Transverse colon (tissue), 4 donors: ENCODE measurements at regions not wholly inside any gene's neighbourhood (a gene's known extent, or its start where the extent isn't known, plus 50 kb on each side); places are given as distances from the start of the nearest gene placed in this dataset.
A peak's percentile ranks its signal among the peaks of the same experiment; 100 is the strongest.

Source experiments
- DNase-seq: peaks from one replicate; pipeline ENCODE4 v3.0.0-alpha.2; 2019
- H3K27ac ChIP-seq, 4 donors: fragments of 200-600 bp; sonication (generic); 2 replicates each; pipeline ENCODE4 v1.5.1; 2016 to 2018; ENCODE audit warnings: inconsistent platforms in 4 of 4
- H3K27me3 ChIP-seq: fragments of 200-600 bp; sonication (generic); 2 replicates; pipeline ENCODE4 v1.5.1; 2017; ENCODE audit warnings: inconsistent platforms
- H3K36me3 ChIP-seq, 4 donors: fragments of 200-600 bp; sonication (generic); 2 replicates each; pipeline ENCODE4 v1.5.1; 2017 to 2019; ENCODE audit warnings: inconsistent platforms in 4 of 4
- H3K4me1 ChIP-seq, 4 donors: fragments of 200-600 bp; sonication (generic); 2 replicates each; pipeline ENCODE4 v1.5.1; 2017 to 2020; ENCODE audit warnings: inconsistent platforms in 4 of 4
- H3K4me3 ChIP-seq, 4 donors: fragments of 200-600 bp; sonication (generic); 1 replicate in 1 of 4; 2 replicates in 3 of 4; pipeline versions ENCODE4 v1.5.1 to v1.6.1; 2017 to 2019; ENCODE audit warnings: inconsistent platforms in 4 of 4
- H3K9me3 ChIP-seq, 2 donors: fragments of 200-600 bp; sonication (generic); 2 replicates each; pipeline ENCODE4 v1.5.1; 2017 to 2019; ENCODE audit warnings: inconsistent platforms in 2 of 2
- CTCF ChIP-seq, 5 experiments: fragments of 200-600 bp in 3 of 5; fragments of 450-650 bp in 2 of 5; sonication (generic) in 3 of 5; IDR thresholded peaks; 1 replicate in 2 of 5; 2 replicates in 3 of 5; pipeline ENCODE4 v1.5.1; 2016 to 2017; ENCODE audit warnings: antibody characterized with exemption in 5 of 5, inconsistent platforms in 3 of 5, mild to moderate bottlenecking in 2 of 5, moderate library complexity in 1 of 5
- EP300 ChIP-seq: sonication (generic); formaldehyde crosslinking; IDR thresholded peaks from one replicate; pipeline ENCODE4 v1.6.1; 2017; ENCODE audit warnings: antibody characterized with exemption, low read depth
- POLR2A ChIP-seq: fragments of 450-650 bp; IDR thresholded peaks from one replicate; pipeline ENCODE4 v1.6.1; 2016; ENCODE audit warnings: antibody characterized with exemption, mild to moderate bottlenecking, moderate library complexity
- POLR2AphosphoS5 ChIP-seq, 3 donors: sonication (generic); formaldehyde crosslinking; IDR thresholded peaks; one replicate each; pipeline ENCODE4 v1.6.1; 2016; ENCODE audit warnings: antibody characterized with exemption in 3 of 3
- WGBS, 2 donors: methylation state at CpG; one replicate each; pipeline ENCODE4 v1.1.5; 2018; ENCODE audit warnings: low coverage in 1 of 2; 5-methylcytosine and 5-hydroxymethylcytosine counted together
- in situ Hi-C, 4 donors: fragments of 200-750 bp; cut with MboI; loops; one replicate each; pipeline versions ENCODE4 v1.15.0 to v1.15.1; 2017; ENCODE audit warnings: low sequenced_read_pairs in 3 of 4, low pct_ligation_motif_present in 1 of 4, low pct_unique_long_range_greater_than_20kb in 1 of 4
- intact Hi-C: fragments of 100-400 bp; cut with DNase I; formaldehyde crosslinking; loops from one replicate; pipeline ENCODE4 v1.15.1; 2023; ENCODE audit warnings: low total_unique reads

DNA sequence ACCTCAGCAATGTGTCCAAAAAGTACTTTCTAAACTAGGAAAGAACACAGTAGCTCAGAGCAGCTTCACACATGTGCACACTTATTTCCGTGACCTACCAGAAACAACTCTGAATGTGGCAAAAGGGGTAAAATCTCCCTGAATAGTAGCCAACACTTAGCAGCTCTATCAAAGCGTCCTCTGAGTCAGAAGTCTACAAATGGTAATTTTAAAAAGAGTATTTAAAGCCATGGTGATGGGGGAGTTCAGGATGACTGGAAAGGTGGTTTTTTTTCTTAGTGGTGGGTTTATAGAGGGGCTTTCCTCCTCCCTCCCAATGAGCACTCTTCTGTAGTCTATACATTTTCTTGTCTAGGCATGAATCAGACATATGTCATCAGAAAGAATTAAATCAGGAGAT, 223.8 kb upstream of the PRICKLE2 start:
- H3K27ac ChIP-seq: no peak overlapping the region
- H3K4me3 ChIP-seq: no peak overlapping the region
- H3K4me1 ChIP-seq: peaks cover 0 to 10% (median 7%) of the 10 kb centered on the region in 4 donors
- no peak for DNase-seq
- TF ChIP-seq EP300: no peak
- no peak for TF ChIP-seq CTCF (IDR thresholded peaks at IDR 0.05)
- TF ChIP-seq POLR2AphosphoS5 (IDR thresholded peaks at IDR 0.05): no peak
- no peak for TF ChIP-seq POLR2A
- intact Hi-C loops (no loop called here), in situ Hi-C loops (no loop called here)
- 75 to 90% methylated on average over 2 of the region's 2 CpGs for WGBS, 2 donors
- H3K27me3 ChIP-seq: peaks cover 21% of the 10 kb centered on the region
- H3K9me3 ChIP-seq: no peaks in the 10 kb centered on the region
- H3K36me3 ChIP-seq: no peaks in the 10 kb centered on the region

DNA sequence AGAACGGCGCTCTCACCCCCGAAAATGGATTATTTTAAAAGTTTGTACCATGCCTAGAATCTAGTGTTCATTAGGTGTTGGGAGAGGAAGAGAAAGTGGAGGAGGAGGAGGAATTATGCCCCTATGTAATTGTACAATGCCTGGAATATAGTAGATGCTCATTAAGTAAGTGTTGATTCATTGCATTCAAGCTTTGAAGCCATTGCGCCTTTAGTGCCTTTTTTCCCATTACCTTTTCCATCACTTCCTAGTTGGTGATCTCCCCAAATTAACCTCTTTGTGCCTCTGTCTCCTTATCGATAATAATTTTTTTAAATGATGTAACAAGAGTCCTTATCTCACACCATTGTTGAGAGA, 220.7 kb upstream of the PRICKLE2 start:
- Histone ChIP-seq H3K27ac (no peak overlapping the region), H3K36me3 (no peaks in the 10 kb centered on the region), H3K4me1 (peaks cover 0 to 10% (median 7%) of the 10 kb centered on the region in 4 donors), H3K9me3 (no peaks in the 10 kb centered on the region), H3K27me3 (peaks cover 32% of the 10 kb centered on the region), H3K4me3 (no peak overlapping the region)
- DNase-seq: no peak
- intact Hi-C loops: no loop called here
- no peak for TF ChIP-seq EP300
- no peak for TF ChIP-seq CTCF (IDR thresholded peaks at IDR 0.05)
- TF ChIP-seq POLR2AphosphoS5 (IDR thresholded peaks at IDR 0.05): no peak
- in situ Hi-C loops: no loop called here
- WGBS, 2 donors: 71 to 75% methylated on average over 4 to 5 of the region's 5 CpGs

DNA sequence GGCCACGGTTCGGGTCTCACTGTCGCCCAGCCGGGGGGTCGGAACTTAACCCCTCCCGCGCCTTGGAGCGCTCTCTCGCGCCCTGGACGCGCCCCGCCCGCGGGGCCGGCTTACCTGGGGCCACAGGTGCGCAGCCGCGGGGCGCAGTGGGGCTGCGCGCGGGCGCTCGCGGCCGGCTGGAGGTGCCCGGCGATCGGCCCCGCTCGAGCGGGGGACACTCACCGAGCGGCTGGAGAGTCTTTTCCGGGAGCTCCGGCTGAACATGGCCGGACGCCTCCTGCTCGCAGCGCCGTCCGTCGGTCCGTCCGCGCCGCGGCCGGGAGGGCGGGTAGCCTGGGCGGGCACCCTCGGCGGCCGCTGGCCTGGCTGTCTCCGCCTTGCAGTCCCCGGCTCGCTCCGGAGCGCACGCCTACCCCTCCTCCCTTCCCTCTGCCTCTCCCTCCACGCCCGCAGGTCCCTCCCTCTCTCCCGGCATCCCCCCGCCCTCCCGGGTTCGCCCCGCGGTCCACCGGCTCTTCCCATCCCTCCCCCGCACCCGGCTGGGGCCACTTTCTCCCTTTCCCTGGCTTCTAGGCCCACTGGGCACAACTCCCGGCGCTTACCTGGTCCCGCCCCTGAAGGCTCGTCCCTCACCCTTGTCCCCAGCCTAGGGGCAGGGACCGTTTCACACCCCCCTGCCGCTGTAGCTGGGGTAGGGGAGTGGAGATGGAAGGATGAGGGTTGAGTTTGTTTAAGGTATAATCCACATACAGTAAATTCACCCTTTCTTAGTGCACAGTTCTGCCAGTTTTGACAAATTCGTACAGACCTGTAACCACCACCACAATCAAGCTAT, 220.1 kb upstream of the PRICKLE2 start:
- in situ Hi-C loops: no loop called here
- Histone ChIP-seq H3K4me1 (peaks cover 0 to 11% (median 7%) of the 10 kb centered on the region in 4 donors), H3K27ac (peak overlapping the region in 1 of 4 donors; percentile 10)

More for the DNA sequence above, 220.1 kb upstream of the PRICKLE2 start:
- intact Hi-C loops: no loop called here
- DNase-seq: peak; percentile 18
- Histone ChIP-seq H3K9me3 (no peaks in the 10 kb centered on the region), H3K36me3 (no peaks in the 10 kb centered on the region), H3K27me3 (peaks cover 32% of the 10 kb centered on the region), H3K4me3 (peak overlapping the region; percentile 37 to 57 (median 40))
- TF ChIP-seq CTCF (IDR thresholded peaks at IDR 0.05) (no peak), POLR2AphosphoS5 (IDR thresholded peaks at IDR 0.05) (no peak), EP300 (no peak), POLR2A (no peak)
- 8 to 10% methylated on average over 2 to 54 of the region's 79 CpGs for WGBS, 2 donors
